Hepatocyte (in vitro differentiated cells): ENCODE measurements at regions not wholly inside any gene's neighbourhood (a gene's known extent, or its start where the extent isn't known, plus 50 kb on each side); places are given as distances from the start of the nearest gene placed in this dataset.

ENCODE experiments used
- DNase-seq: peaks from one replicate; pipeline ENCODE4 v3.0.0-alpha.2; 2016; ENCODE audit warnings: low spot score
- H2AFZ ChIP-seq: fragments of 200-600 bp; sonication (generic); 2 replicates; pipeline ENCODE4 v1.6.0; 2016; ENCODE audit warnings: antibody characterized with exemption, mild to moderate bottlenecking
- H3K27ac ChIP-seq: fragments of 200-600 bp; sonication (generic); 2 replicates; pipeline ENCODE4 v1.5.1; 2016; ENCODE audit warnings: mild to moderate bottlenecking
- H3K27me3 ChIP-seq: fragments of 200-600 bp; sonication (generic); 2 replicates; pipeline ENCODE4 v1.6.1; 2016
- H3K36me3 ChIP-seq: fragments of 200-600 bp; sonication (generic); replicated peaks from 2 replicates; pipeline ENCODE4 v1.5.1; 2016; ENCODE audit warnings: low read depth; ENCODE audit not compliant: insufficient read depth
- H3K4me1 ChIP-seq: fragments of 200-600 bp; sonication (generic); 2 replicates; pipeline ENCODE4 v1.5.1; 2016; ENCODE audit warnings: mild to moderate bottlenecking, moderate library complexity; ENCODE audit not compliant: insufficient read depth
- H3K4me2 ChIP-seq: fragments of 200-600 bp; sonication (generic); 2 replicates; pipeline ENCODE4 v1.6.0; 2016
- H3K4me3 ChIP-seq: fragments of 200-600 bp; sonication (generic); 2 replicates; pipeline ENCODE4 v1.5.1; 2016; ENCODE audit warnings: mild to moderate bottlenecking
- H3K79me2 ChIP-seq: fragments of 200-600 bp; sonication (generic); 2 replicates; pipeline ENCODE4 v1.6.0; 2017; ENCODE audit warnings: mild to moderate bottlenecking
- H3K9me2 ChIP-seq: fragments of 200-600 bp; sonication (generic); replicated peaks from 2 replicates; pipeline ENCODE4 v1.6.0; 2017; ENCODE audit warnings: mild to moderate bottlenecking; ENCODE audit not compliant: insufficient read depth
- H3K9me3 ChIP-seq: fragments of 200-600 bp; sonication (generic); 2 replicates; pipeline ENCODE4 v1.5.1; 2016; ENCODE audit warnings: low read depth, mild to moderate bottlenecking
- H4K20me1 ChIP-seq: fragments of 200-600 bp; sonication (generic); 2 replicates; pipeline ENCODE4 v1.6.0; 2016; ENCODE audit warnings: mild to moderate bottlenecking; ENCODE audit not compliant: insufficient read depth, poor library complexity, severe bottlenecking
- CTCF ChIP-seq: fragments of 200-600 bp; sonication (generic); IDR thresholded peaks from 2 replicates; pipeline ENCODE4 v1.5.1; 2016; ENCODE audit warnings: antibody characterized with exemption, mild to moderate bottlenecking; ENCODE audit not compliant: poor library complexity
- EZH2 ChIP-seq: fragments of 200-600 bp; sonication (generic); IDR thresholded peaks from 2 replicates; pipeline ENCODE4 v1.6.1; 2016; ENCODE audit warnings: antibody characterized with exemption, mild to moderate bottlenecking, borderline replicate concordance
- EZH2phosphoT487 ChIP-seq: fragments of 200-600 bp; sonication (generic); IDR thresholded peaks from one replicate; pipeline ENCODE4 v1.6.1; 2018; ENCODE audit warnings: antibody characterized with exemption, mild to moderate bottlenecking, low read depth, moderate library complexity; ENCODE audit not compliant: unreplicated experiment, severe bottlenecking
- WGBS: methylation state at CpG from one replicate; pipeline ENCODE4 v1.1.6; 2016; ENCODE audit warnings: low lambda C conversion rate; ENCODE audit errors: missing lambda C conversion rate; 5-methylcytosine and 5-hydroxymethylcytosine counted together

- no peak overlapping the region for H2AFZ ChIP-seq
- no peaks in the 10 kb centered on the region for H3K79me2 ChIP-seq
- H4K20me1 ChIP-seq: no peaks in the 10 kb centered on the region
- no peak for DNase-seq
- no peak overlapping the region for H3K27ac ChIP-seq
- H3K9me3 ChIP-seq: no peaks in the 10 kb centered on the region
- no peaks in the 10 kb centered on the region for H3K36me3 ChIP-seq
- H3K27me3 ChIP-seq: no peaks in the 10 kb centered on the region
- no peaks in the 10 kb centered on the region for H3K4me1 ChIP-seq
- H3K4me2 ChIP-seq: no peak overlapping the region
- H3K9me2 ChIP-seq: no peaks in the 10 kb centered on the region
- TF ChIP-seq EZH2phosphoT487: no peak
- TF ChIP-seq CTCF: no peak
- no peak for TF ChIP-seq EZH2
- 95% methylated on average over 1 of the region's 1 CpG for WGBS
- H3K4me3 ChIP-seq: no peak overlapping the region
These were observed 499.5 kb upstream of the LUZP2 start for GRCh38 chr11:23997356-23997755.

- H3K36me3 ChIP-seq: no peaks in the 10 kb centered on the region
- H3K4me3 ChIP-seq: no peak overlapping the region
- no peaks in the 10 kb centered on the region for H3K9me3 ChIP-seq
- H3K79me2 ChIP-seq: no peaks in the 10 kb centered on the region
- TF ChIP-seq CTCF (no peak), EZH2phosphoT487 (no peak), EZH2 (no peak)
- H4K20me1 ChIP-seq: no peaks in the 10 kb centered on the region
- no peak overlapping the region for H3K27ac ChIP-seq
- DNase-seq: no peak
- no peak overlapping the region for H3K4me2 ChIP-seq
- no peaks in the 10 kb centered on the region for H3K27me3 ChIP-seq
- H3K4me1 ChIP-seq: no peaks in the 10 kb centered on the region
- no peak overlapping the region for H2AFZ ChIP-seq
- H3K9me2 ChIP-seq: no peaks in the 10 kb centered on the region
These were observed 491.5 kb upstream of the LUZP2 start for GRCh38 chr11:24005202-24005876.

GRCh38 chr11:24043842-24044241 is 453.0 kb upstream of the LUZP2 start:
- H3K9me2 ChIP-seq: no peaks in the 10 kb centered on the region
- no peaks in the 10 kb centered on the region for H3K36me3 ChIP-seq
- WGBS: 90% methylated on average over 3 of the region's 3 CpGs
- H4K20me1 ChIP-seq: no peaks in the 10 kb centered on the region
- no peaks in the 10 kb centered on the region for H3K4me1 ChIP-seq
- H3K4me2 ChIP-seq: no peak overlapping the region
- H3K4me3 ChIP-seq: no peak overlapping the region
- H3K27ac ChIP-seq: no peak overlapping the region
- no peak overlapping the region for H2AFZ ChIP-seq
- H3K27me3 ChIP-seq: no peaks in the 10 kb centered on the region
- H3K79me2 ChIP-seq: no peaks in the 10 kb centered on the region
- TF ChIP-seq EZH2phosphoT487: no peak
- TF ChIP-seq EZH2: no peak
- TF ChIP-seq CTCF: no peak
- no peak for DNase-seq
- H3K9me3 ChIP-seq: peaks cover 9% of the 10 kb centered on the region

- Histone ChIP-seq H3K9me2 (no peaks in the 10 kb centered on the region), H3K9me3 (peaks cover 9% of the 10 kb centered on the region), H2AFZ (no peak overlapping the region), H3K4me1 (no peaks in the 10 kb centered on the region), H3K79me2 (no peaks in the 10 kb centered on the region), H3K4me2 (no peak overlapping the region), H3K27ac (no peak overlapping the region), H4K20me1 (no peaks in the 10 kb centered on the region), H3K4me3 (no peak overlapping the region), H3K36me3 (no peaks in the 10 kb centered on the region), H3K27me3 (no peaks in the 10 kb centered on the region)
- DNase-seq: no peak
- WGBS: 83% methylated on average over 1 of the region's 1 CpG
- TF ChIP-seq EZH2: no peak
- no peak for TF ChIP-seq EZH2phosphoT487
- no peak for TF ChIP-seq CTCF
These were observed 450.1 kb upstream of the LUZP2 start for GRCh38 chr11:24046731-24047130.
